ENCODE measurements at regions not wholly inside any gene's neighbourhood (a gene's known extent, or its start where the extent isn't known, plus 50 kb on each side); places are given as distances from the start of the nearest gene placed in this dataset.

DNA sequence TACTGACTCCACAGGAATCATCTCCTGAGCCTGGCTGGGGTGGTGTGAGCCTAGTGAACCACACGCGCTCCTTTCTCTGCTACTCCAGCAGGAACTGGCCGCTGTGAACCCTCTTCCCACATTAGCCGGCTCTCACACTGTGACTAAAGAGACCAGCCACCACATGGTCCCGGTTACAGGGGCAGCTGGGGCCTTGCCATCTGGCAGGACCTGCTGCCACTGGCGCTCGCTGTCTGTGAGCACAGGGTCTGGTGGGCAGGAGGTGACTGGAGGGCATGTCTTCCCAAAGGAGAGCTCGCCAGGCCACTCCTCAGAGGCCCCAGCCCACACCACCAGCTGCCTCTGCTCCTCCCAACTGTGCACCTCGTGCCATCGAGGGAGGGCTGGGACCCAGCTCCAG lies 99.3 kb downstream of the SINHCAF start:
- Histone ChIP-seq H3K27me3 (replicated peaks) (no peaks in the 10 kb centered on the region), H3K36me3 (replicated peaks) (no peaks in the 10 kb centered on the region), H3K27ac (no peak overlapping the region), H3K4me3 (ENCODE audit: low read depth, low read length) (no peak overlapping the region)
- DNase-seq, result no peak
- in situ Hi-C loops (cut with HindIII; ENCODE audit: low pct_ligation_motif_present, low sequenced_read_pairs), result no loop called here
- TF ChIP-seq, protein P1, sequence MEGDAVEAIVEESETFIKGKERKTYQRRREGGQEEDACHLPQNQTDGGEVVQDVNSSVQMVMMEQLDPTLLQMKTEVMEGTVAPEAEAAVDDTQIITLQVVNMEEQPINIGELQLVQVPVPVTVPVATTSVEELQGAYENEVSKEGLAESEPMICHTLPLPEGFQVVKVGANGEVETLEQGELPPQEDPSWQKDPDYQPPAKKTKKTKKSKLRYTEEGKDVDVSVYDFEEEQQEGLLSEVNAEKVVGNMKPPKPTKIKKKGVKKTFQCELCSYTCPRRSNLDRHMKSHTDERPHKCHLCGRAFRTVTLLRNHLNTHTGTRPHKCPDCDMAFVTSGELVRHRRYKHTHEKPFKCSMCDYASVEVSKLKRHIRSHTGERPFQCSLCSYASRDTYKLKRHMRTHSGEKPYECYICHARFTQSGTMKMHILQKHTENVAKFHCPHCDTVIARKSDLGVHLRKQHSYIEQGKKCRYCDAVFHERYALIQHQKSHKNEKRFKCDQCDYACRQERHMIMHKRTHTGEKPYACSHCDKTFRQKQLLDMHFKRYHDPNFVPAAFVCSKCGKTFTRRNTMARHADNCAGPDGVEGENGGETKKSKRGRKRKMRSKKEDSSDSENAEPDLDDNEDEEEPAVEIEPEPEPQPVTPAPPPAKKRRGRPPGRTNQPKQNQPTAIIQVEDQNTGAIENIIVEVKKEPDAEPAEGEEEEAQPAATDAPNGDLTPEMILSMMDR (IDR thresholded peaks at IDR 0.05; ENCODE audit: low read depth, low read length, missing control alignments), result no peak

DNA sequence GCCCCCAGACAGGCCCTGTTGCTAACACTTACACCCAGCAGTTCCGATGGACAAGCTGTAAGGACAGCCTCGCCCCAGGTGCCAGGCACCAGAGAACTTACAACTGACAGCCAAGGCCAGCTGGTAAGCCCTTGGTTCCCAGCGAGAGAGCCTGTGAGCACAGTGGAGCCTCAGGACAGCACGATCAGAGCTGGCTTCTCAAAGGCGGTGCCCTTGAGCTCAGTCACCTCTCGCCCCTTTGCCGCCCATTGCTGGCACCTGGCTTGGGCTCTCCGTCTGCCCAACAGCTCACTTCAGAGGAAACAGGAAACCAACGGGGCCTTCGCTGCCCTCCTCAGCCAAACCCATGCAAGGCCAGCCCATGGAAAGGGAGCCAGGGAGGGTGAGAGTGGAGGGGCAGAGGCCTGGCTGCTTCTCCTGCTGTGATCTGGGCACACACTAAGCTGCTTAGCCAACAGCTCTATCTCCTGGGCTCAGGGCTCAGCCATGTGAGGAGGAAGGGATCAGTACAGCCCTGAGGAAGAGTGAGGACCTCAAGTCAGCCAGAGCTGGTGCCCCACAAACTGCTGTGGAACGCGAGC lies 98.5 kb downstream of the SINHCAF start:
- in situ Hi-C loops (cut with HindIII; ENCODE audit: low pct_ligation_motif_present, low sequenced_read_pairs), result no loop called here
- no peak for DNase-seq
- TF ChIP-seq, protein P1 (IDR thresholded peaks at IDR 0.05; ENCODE audit: low read depth, low read length, missing control alignments), result no peak

DNA sequence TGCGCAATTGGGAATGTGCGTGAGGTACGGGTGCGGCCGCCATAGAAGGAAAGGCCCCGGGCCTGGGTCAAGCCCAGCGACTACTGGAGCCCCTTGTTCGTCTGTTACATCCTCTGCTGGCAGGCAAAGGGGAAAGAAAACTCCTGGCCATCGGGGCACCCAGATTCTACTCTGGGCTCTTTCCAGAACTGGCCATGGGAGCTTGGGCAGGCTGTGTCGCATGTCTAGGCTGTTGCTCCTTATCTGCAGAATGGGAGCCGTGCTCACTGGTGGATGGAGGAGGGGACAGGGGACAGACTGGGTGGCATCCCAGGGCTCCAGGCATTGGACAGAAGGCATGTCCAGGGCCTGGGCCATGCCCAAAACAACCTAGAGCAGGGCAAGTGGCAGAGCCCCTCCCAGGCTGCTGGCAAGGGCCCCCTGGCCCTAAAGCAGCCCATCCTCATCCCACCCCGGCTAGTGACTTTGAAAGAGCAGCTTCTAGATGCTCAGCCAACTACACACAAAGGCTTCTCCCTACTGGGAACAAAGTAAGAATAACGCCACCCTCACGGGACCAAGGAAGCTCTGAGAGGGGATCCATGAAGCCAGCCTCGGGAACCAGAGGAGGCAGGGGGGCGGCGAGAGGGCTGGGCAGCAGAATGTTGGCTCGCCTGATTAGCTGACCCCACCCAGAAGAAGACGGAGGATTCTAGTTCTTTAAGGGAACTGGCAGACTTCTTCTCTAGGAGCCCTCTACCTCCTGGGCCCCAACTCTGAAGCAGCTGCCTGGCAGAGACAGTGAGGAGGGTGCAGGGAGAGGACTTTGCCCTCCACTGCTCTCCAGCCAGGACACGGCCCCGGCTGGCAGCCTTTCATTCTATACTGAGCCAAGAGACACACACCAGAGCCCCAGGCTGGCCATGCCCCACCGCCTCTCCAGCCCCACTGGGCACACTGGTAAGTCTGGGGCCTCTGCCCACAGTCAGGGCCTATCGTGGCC lies 96.8 kb downstream of the SINHCAF start:
- in situ Hi-C loops (cut with HindIII; ENCODE audit: low pct_ligation_motif_present, low sequenced_read_pairs), result no loop called here
- Histone ChIP-seq H3K4me3 (ENCODE audit: low read depth, low read length) (no peak overlapping the region), H3K27ac (no peak overlapping the region), H3K36me3 (replicated peaks) (no peaks in the 10 kb centered on the region), H3K27me3 (replicated peaks) (no peaks in the 10 kb centered on the region)
- TF ChIP-seq, protein P1 (IDR thresholded peaks at IDR 0.05; ENCODE audit: low read depth, low read length, missing control alignments), result no peak
- DNase-seq, result no peak

More for the DNA sequence above, 98.5 kb downstream of the SINHCAF start:
- Histone ChIP-seq H3K36me3 (replicated peaks) (no peaks in the 10 kb centered on the region), H3K27ac (no peak overlapping the region), H3K4me3 (ENCODE audit: low read depth, low read length) (no peak overlapping the region), H3K27me3 (replicated peaks) (no peaks in the 10 kb centered on the region)

DNA sequence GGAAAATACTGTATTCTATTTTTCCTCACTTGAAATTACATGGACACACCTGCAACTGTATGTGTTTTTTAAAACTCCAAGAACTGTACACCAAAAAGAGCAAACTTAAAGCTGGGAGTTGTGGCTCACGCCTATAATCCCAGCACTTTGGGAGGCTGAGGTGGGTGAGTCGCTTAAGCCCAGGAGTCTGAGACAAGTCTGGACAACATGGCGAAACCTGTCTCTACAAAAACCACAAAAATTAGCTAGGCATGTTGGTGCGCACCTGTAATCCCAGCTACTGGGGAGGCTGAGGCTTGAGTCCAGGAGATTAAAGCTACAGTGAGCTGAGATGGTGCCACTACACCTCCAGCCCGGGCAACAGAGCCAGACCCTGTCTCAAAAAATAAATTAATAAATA lies 95.9 kb downstream of the SINHCAF start:
- H3K36me3 ChIP-seq (replicated peaks), result no peaks in the 10 kb centered on the region
- in situ Hi-C loops (cut with HindIII; ENCODE audit: low pct_ligation_motif_present, low sequenced_read_pairs), result no loop called here
- no peak overlapping the region for H3K27ac ChIP-seq
- H3K4me3 ChIP-seq (ENCODE audit: low read depth, low read length), result no peak overlapping the region
- TF ChIP-seq, protein P1 (IDR thresholded peaks at IDR 0.05; ENCODE audit: low read depth, low read length, missing control alignments), result no peak
- peaks cover 3% of the 10 kb centered on the region for H3K27me3 ChIP-seq (replicated peaks)
- no peak for DNase-seq

Data from brain microvascular endothelial cell (primary cell).